HG03571 (cell line): ENCODE measurements at regions not wholly inside any gene's neighbourhood (a gene's known extent, or its start where the extent isn't known, plus 50 kb on each side); places are given as distances from the start of the nearest gene placed in this dataset.
"Not testable (repeated sequence)": the region's sequence is repeated elsewhere in the genome, so short reads cannot be mapped to it uniquely, and the experiment has no call there.

Experiments
- ATAC-seq: cut with Tn5 transposase; IDR thresholded peaks from one replicate; pipeline ENCODE4 v1.9.1; 2021; ENCODE audit not compliant: unreplicated experiment

DNA sequence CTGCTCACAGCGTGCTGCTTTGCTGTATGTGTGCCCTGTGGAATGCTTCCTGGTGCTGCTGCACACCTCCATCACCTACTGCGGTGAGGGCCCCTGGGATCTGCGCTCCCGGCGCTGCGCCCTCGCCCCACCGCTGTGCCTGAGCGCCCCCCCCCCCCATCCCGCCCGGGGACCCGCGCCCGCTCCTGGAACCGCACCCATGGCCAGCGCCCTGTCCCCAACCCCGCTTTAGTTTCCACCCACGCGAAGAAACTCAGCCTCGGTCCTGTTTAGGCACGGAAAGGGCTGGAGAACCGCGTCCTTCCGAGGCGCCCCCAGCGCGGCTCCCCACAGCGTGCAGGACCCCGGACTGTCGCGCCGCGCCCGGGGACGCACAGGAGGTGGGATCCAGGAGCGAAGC lies 265.5 kb downstream of the POTEB3 start:
- not testable (repeated sequence) for ATAC-seq

DNA sequence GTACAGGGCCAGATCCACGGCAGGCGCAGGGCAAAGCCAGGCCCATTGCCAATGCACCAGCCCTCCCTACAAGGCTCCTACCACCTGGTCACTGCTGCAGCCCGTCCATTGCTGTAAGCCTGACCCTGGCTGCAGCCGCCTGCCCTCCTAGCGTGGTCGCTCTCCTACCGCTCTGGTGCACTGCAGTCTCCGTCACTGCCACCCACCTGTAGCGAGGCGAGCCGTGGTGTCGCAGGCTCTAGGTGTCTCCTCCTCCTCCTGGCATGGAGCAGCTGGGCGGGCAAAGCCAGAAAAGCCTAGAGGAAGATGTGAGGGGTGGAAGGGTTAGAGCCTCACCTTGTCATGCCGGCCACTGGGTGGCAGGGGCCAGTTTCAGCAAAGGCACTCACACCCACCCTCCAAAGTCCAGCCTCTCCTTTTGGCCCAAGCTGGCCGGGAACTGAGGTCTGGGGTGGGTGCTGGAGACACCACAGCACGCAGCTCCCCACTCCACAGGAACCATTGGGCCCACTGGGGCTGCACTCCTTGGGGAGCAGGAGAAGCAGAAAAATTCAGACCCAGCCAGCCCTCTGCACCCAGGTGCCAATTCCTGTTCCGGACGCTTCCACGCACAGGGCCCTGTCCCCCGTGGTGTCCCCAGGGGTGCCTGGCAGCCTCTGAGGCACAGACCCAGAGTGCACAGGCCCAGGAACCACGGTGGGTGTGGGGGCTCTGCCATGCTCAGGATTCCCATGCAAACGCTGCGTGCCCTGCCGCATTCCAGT lies 285.3 kb upstream of the POTEB2 start:
- ATAC-seq: not testable (repeated sequence)

DNA sequence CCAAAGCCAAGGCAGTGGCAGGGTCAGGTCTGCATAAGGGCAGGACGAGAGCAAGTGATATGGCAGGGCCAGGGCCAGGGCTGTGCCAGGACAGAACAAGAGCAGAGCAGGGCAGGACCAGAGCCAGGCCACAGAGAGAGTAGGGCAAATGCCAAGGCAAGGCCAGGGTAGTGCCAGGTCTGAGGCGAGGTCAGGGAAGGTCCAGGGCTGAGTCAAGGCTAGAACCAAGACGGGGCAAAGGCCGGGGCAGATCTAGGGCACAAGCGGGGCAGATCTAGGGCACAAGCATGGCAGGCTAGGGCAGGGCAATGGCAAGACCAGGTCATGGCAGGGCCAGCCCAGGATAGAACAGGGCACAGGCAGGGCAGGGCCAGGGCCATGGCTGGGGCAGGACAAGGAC lies 282.0 kb upstream of the POTEB2 start:
- ATAC-seq: not testable (repeated sequence)

DNA sequence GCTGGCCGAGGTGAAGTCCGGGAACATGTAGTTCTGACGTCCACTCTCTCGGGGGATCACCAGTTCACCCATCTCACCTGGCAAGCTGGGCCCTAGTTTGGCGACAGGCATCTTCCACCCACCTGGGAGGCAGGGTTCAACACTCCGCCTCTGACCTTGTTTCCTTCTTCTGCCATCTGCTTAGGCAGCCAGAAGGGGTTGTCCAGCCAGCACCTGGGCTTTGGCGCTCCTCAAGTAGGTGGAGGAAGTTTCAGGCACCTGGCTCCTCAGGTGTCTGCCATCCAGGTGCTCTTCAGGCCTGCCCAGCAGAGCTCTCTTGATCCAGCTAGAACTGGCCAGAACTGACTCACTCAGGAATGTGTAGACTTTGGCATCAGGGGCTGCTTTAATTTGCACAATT lies 267.8 kb upstream of the POTEB2 start:
- ATAC-seq: not testable (repeated sequence)

DNA sequence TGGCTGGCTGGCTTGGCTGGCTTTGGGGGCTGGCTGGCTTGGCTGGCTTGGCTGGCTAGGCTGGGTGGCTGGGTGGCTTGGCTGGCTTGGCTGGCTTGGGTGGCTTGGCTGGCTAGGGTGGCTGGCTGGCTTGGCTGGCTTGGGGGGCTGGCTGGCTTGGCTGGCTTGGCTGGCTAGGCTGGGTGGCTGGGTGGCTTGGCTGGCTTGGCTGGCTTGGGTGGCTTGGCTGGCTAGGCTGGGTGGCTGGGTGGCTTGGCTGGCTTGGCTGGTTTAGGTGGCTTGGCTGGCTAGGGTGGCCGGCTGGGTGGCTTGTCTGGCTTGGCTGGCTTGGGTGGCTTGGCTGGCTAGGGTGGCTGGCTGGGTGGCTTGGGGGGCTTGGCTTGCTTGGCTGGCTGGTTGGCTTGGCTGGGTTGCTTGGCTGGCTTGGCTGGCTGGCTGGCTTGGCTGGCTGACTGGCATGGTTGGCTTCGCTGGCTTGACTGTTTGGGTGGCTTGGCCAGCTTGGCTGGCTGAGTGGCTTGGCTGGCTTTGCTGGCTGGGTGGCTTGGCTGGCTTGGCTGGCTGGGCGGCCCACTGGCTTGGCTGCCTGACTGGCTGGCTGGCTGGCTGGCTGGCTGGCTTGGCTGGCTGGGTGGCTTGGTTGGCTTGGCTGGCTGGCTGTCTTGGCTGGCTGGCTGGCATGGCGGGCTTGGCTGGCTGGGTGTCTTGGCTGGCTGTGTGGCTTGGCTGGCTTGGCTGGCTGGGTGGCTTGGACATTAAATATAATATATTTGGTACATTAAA lies 246.3 kb upstream of the POTEB2 start:
- not testable (repeated sequence) for ATAC-seq

DNA sequence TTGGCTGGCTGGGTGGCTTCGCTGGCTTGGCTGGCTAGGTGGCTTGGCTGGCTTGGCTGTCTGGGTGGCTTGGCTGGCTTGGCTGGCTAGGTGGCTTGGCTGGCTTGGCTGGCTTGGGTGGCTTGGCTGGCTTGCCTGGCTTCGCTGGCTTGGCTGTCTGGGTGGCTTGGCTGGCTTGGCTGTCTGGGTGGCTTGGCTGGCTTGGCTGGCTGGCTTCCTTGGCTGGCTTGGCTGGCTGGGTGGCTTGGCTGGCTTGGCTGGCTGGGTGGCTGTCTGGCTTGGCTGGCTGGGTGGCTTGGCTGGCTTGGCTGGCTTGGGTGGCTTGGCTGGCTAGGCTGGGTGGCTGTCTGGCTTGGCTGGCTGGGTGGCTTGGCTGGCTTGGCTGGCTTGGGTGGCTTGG lies 245.7 kb upstream of the POTEB2 start:
- ATAC-seq: not testable (repeated sequence)

DNA sequence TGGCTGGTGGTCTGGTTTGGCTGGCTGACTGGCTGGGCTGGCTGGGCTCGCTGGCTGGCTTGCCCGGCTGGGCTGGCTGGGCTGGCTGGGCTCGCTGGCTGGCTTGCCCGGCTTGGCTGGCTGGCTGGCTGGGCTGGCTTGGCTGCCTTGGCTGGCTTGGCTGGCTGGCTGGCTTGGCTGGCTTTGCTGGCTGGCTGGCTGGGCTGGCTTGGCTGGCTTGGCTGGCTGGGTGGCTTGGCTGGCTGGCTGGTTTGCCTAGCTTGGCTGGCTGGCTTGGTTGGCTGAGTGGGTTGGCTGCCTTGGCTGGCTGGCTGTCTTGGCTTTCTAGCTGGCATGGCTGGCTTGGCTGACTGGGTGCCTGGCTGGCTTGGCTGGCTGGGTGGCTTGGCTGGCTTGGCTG lies 245.1 kb upstream of the POTEB2 start:
- not testable (repeated sequence) for ATAC-seq

DNA sequence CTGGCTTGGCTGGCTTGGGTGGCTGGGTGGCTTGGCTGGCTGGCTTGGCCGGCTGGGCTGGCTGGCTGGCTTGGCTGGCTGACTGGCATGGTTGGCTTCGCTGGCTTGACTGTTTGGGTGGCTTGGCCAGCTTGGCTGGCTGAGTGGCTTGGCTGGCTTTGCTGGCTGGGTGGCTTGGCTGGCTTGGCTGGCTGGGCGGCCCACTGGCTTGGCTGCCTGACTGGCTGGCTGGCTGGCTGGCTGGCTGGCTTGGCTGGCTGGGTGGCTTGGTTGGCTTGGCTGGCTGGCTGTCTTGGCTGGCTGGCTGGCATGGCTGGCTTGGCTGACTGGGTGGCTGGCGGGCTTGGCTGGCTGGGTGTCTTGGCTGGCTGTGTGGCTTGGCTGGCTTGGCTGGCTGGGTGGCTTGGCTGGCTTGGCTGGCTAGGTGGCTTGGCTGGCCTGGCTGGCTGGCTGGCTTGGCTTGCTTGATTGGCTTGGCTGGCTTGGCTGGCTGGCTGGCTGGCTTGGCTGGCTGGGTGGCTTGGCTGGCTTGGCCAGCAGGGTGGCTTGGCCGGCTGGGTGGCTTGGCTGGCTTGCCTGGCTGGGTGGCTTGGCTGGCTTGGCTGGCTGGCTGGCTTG lies 244.2 kb upstream of the POTEB2 start:
- not testable (repeated sequence) for ATAC-seq

DNA sequence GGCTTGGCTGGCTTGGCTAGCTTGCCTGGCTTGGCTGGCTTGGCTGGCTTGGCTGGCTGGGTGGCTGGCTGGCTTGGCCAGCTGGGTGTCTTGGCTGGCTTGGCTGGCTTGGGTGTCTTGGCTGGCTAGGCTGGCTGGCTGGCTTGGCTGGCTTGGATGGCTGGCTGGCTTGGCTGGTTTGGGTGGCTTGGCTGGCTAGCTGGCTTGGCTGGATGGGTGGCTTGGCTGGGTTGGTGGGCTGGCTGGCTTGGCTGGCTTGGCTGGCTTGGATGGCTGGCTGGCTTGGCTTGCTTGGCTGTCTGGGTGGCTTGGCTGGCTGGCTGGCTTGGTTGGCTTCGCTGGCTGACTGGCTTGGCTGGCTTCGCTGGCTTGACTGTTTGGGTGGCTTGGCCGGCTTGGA lies 242.3 kb upstream of the POTEB2 start:
- ATAC-seq: not testable (repeated sequence)

DNA sequence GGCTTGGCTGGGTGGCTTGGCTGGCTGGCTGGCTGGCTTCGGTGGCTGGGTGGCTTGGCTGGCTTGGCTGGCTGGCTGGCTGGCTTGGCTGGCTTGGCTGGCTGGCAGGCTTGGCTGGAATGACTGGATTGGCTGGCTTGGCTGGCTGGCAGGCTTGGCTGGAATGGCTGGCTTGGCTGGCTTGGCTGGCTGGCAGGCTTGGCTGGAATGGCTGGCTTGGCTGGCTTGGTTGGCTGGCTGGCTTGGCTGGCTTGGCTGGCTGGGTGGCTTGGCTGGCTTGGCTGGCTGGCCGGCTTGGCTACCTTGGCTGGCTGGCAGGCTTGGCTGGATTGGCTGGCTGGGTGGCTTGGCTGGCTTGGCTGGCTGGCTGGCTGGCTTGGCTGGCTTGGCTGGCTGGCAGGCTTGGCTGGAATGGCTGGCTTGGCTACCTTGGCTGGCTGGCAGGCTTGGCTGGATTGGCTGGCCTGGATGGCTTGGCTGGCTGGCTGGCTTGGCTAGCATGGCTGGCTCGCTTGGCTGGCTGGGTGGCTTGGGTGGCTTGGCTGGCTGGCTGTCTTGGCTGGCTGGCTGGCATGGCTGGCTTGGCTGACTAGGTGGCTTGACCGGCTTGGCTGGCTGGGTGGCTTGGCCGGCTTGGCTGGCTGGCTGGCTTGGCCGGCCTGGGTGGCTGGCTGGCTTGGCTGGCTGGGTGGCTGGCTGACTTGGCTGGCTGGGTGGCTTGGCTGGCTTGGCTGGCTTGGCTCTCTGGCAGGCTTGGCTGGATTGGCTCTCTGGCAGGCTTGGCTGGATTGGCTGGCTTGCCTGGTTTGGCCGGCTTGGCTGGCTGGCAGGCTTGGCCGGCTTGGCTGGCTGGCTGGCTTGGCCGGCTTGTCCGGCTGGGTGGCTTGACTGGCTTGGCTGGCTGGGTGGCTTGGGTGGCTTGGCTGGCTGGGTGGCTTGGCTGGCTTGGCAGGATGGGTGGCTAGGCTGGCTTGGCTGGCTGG lies 241.6 kb upstream of the POTEB2 start:
- ATAC-seq: not testable (repeated sequence)

DNA sequence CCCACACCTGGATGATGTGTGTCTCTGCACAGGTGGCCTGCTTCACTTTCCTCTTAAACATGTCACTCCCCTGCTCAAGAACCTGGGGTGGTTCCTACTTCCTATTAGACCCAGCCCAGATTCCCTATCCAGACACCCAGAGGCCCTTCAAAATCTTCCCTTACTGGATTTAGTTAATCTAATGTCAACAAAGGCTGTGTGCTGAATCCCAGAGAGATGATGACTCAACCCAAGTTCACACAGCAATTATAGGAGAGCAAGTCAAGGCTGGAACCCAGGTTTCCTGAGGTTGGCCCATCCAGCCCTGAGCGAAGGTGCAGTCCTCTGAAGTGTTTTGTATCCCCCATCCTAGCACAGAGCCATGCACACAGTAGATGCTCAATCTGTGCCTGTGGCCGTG lies 230.5 kb upstream of the POTEB2 start:
- not testable (repeated sequence) for ATAC-seq

DNA sequence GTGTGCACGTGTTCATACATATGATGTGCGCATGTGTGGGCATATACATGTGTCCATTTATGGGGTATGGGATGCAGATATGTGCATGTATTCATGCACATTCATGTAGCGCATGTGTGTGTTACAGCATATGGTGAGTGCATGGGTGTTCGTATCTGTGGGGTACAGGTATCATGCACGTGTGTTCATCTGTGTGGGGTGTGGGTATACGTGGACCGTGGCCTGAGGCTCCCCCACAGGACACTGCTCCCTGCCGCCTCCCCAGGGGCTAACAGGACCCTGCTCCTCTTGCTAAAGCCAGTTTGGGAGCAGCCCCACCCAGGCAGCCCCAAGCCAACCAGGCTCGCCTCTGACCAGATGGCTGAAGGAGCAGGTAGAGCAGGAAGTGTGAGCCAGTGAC lies 213.4 kb upstream of the POTEB2 start:
- not testable (repeated sequence) for ATAC-seq

DNA sequence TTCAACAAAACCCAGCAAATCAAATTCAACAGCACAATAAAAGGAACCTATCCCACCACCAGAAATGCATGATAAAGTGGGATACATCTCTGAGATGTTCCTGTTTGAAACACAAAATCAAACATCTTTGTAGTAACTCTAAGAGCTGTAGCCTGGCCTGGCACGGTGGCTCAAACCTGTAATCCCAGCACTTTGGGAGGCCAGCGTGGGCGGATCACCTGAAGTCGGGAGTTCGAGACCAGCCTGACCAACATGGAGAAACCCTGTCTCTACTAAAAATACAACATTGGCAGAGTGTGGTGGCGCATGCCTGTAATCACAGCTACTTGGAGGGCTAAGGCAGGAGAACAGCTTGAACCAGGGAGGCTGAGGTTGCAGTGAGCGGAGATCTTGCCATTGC lies 202.8 kb upstream of the POTEB2 start:
- not testable (repeated sequence) for ATAC-seq

DNA sequence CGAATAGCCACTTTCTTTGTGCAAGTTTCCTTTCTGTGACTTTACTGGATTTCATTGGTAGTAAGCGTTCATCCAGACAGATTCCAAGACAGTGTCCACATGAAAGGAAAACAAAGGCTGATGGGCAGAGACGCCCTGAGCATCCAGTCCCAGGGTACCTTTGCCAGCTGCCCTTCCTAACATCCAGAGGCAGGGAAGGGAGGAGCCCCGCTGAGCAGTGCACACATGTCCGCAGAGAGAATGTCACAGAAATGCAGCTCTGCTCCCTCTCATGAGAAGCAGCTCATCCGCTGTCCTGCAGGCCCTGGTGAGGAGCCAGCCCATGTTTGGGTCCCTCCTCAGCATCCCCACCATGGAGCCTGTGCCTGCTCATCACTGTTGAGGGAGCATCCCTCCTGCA lies 197.4 kb upstream of the POTEB2 start:
- ATAC-seq: not testable (repeated sequence)

DNA sequence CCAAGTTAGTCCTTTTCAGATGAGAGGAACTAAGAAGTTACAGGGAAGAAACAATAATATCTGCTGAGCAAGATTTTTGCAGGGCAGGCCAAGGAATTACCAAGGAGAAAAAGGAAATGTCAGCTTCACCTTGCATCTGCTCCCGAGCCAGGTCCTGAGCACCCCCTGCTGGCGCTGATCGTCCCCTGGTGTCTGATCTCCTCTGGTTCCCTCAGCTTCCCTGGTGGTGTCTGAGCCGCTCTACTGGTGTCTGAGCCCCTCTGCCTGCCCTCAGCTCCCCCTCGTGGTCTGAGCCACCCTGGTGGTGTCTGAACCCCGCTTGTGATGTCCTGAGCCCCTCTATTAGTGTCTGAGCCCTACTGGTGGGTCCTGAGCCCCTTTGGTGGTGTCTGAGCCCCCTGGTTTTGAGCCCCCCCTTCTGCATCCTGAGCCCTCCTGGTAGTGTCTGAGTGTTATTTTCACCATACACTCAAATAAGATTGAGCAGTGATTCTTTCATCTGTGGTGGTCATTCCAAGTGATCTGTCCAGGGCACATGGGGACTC lies 196.6 kb upstream of the POTEB2 start:
- ATAC-seq: not testable (repeated sequence)

DNA sequence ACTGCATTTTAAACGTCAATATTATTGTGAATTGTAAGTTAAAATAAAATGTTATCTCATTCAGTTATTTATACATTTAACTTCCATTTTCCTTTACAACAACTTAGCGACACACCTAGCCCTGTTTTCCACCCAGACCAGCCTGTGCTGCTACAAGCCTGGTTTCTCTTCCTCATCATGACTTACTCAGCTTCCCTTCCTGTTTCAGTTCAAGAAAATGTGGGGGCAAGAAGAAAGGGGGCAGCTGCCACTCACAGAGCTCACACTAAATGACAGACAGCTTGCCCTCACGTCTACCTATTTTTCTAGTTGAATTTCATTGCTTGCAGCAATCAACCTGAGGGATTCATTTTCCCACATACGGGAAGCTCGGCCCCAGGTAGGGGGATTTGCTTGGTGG lies 185.8 kb upstream of the POTEB2 start:
- ATAC-seq: not testable (repeated sequence)

DNA sequence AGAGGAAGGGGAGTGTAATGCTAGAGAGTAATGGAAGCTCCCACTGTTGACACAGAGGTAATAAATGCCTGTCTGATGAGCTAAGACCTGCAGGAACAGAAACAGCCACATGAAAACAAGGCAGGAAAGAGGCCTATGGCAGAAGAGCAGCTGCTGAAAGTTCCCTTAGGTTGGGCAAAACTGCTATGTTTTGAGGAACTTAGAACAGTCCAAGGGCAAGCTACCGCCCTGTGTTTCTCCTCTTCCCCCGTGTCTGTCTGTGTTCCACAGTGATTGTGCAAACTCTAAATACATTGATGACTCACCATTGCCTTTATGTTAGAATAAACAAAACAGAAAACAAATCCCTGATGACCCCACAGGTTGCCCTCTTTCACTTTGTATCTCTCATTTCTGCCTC lies 165.6 kb upstream of the POTEB2 start:
- ATAC-seq: not testable (repeated sequence)

DNA sequence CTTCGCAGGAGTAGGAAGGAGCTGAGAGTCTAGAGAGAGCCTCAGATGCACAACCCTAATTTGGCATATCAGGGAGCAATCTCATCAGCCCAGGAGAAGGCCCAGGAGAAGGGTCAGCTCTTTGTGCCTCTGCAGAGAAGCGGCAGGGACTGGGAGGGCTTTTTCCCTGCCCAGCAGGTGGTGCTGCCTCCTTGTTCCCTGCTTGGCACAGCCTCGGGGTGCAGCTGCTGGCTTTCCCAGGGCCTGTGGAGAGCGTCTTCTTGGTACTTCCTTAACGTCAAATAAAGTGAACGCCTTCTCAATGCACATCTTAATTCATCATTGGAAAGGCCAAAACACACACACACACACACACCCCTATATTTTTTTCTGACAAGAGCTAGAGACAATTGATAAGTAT lies 162.9 kb upstream of the POTEB2 start:
- not testable (repeated sequence) for ATAC-seq

DNA sequence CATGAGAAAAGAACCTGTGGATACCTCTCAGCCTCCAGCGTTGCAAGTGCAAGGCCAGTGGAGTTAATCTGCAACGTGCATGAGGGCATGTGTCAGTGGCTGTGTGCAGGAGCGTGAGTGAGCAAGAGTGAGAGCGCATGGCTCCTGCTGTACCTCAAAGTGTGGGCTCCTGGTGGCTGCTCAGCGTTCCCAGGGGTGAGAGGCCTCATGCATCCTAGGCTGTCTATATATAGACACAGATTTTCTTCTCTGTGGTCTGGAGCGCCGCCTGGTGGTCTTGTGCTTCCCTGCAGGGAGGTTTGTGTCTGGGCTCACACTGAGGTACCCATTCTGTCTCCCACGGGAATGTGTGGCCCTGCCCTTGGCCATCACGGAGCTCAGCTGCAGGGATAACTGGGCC lies 161.8 kb upstream of the POTEB2 start:
- ATAC-seq: not testable (repeated sequence)

DNA sequence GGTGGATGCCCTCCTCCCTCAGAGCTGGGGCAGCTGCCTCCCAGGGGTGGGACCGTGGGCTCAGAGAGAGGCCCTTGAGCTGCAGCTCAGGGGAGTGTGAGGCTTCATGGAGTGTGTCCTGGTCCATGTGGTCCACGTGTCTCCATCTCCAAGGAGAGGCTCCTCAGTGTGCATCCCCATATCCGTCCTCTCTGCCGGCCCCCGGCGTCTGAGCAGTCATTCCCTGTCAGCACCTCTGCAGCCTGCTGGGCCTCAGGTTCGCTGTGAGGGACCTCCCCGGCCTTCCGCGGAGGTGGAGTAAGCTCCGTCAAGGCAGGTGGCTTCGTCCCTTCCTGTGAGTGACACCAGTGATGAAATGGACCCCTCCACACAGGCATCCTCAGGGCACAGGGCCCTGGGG lies 160.7 kb upstream of the POTEB2 start:
- not testable (repeated sequence) for ATAC-seq
